Osteoblast (primary cell): ENCODE measurements at regions not wholly inside any gene's neighbourhood (a gene's known extent, or its start where the extent isn't known, plus 50 kb on each side); places are given as distances from the start of the nearest gene placed in this dataset.
A peak's percentile ranks its signal among the peaks of the same experiment; 100 is the strongest.

Experiments used
- DNase-seq: peaks from one replicate; pipeline ENCODE4 v3.0.0; 2011; ENCODE audit warnings: low spot score, mixed read lengths; ENCODE audit not compliant: insufficient read length; ENCODE audit errors: missing footprints
- H2AFZ ChIP-seq: 2 replicates; pipeline ENCODE4 v1.6.0; 2011; ENCODE audit warnings: mild to moderate bottlenecking, low read length
- H3K27ac ChIP-seq: 2 replicates; pipeline ENCODE4 v1.5.1; 2011; ENCODE audit warnings: mild to moderate bottlenecking, low read depth, low read length, moderate library complexity
- H3K27me3 ChIP-seq: 2 replicates; pipeline ENCODE4 v1.6.0; 2012; ENCODE audit warnings: mild to moderate bottlenecking, control low read depth, inconsistent platforms, low read length, moderate library complexity; ENCODE audit not compliant: insufficient read depth
- H3K36me3 ChIP-seq: 2 replicates; pipeline ENCODE4 v1.5.1; 2011; ENCODE audit warnings: mild to moderate bottlenecking, low read length, control low read depth, moderate library complexity; ENCODE audit not compliant: insufficient read depth
- H3K4me1 ChIP-seq: 2 replicates; pipeline ENCODE4 v1.5.1; 2011; ENCODE audit warnings: mild to moderate bottlenecking, low read length, control low read depth, moderate library complexity; ENCODE audit not compliant: insufficient read depth
- H3K4me2 ChIP-seq: 2 replicates; pipeline ENCODE4 v1.6.0; 2011; ENCODE audit warnings: mild to moderate bottlenecking, low read length; ENCODE audit not compliant: insufficient read depth
- H3K4me3 ChIP-seq: fragments of 200-600 bp; sonication (generic); 3 replicates; pipeline ENCODE4 v1.5.1; 2012; ENCODE audit warnings: mild to moderate bottlenecking, low read length, inconsistent platforms; ENCODE audit not compliant: insufficient read depth
- H3K79me2 ChIP-seq: 2 replicates; pipeline ENCODE4 v1.6.0; 2012; ENCODE audit warnings: mild to moderate bottlenecking, low read length, control low read depth, inconsistent platforms; ENCODE audit not compliant: insufficient read depth
- H3K9me3 ChIP-seq: 2 replicates; pipeline ENCODE4 v1.5.1; 2011; ENCODE audit warnings: low read depth, low read length, control low read depth
- H4K20me1 ChIP-seq: 2 replicates; pipeline ENCODE4 v1.6.0; 2012; ENCODE audit warnings: mild to moderate bottlenecking, low read length, control low read depth; ENCODE audit not compliant: insufficient read depth
- CTCF ChIP-seq: IDR thresholded peaks from 2 replicates; pipeline ENCODE4 v1.5.1; 2011; ENCODE audit warnings: mild to moderate bottlenecking, low read depth, low read length, moderate library complexity; ENCODE audit errors: extremely low read depth

DNA sequence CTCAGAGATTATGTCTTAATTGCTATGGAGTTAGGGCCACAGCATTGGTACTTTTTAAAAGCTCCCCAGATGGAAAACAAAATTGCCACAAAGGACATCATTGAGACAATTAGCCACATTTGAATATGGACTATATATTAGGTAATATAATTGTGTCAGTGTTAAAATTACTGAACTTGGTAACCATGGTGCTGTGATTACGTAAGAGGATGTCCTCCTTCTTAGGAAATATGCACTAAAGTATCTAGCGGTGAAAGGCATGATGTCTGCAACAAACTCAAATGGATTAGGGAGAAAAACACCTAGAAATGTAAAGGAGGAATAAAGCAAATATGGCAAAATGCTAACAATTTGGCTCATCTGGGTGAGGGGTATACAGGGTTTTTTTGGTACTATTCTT lies 89.9 kb upstream of the PAK3 start:
- no peaks in the 10 kb centered on the region for H3K4me1 ChIP-seq
- H2AFZ ChIP-seq = no peak overlapping the region
- DNase-seq = no peak
- H3K4me3 ChIP-seq = no peak overlapping the region
- no peak overlapping the region for H3K27ac ChIP-seq
- no peaks in the 10 kb centered on the region for H3K36me3 ChIP-seq
- no peak for TF ChIP-seq CTCF
- peaks cover 42% of the 10 kb centered on the region for H3K27me3 ChIP-seq
- H4K20me1 ChIP-seq = no peaks in the 10 kb centered on the region
- H3K79me2 ChIP-seq = no peaks in the 10 kb centered on the region
- H3K9me3 ChIP-seq = no peaks in the 10 kb centered on the region
- no peak overlapping the region for H3K4me2 ChIP-seq

GRCh38 chrX:111005166-111005565 lies 90.8 kb upstream of the PAK3 start:
- Histone ChIP-seq H2AFZ (no peak overlapping the region), H3K36me3 (no peaks in the 10 kb centered on the region), H3K27ac (no peak overlapping the region), H4K20me1 (no peaks in the 10 kb centered on the region), H3K4me3 (no peak overlapping the region), H3K79me2 (no peaks in the 10 kb centered on the region), H3K27me3 (peaks cover 41% of the 10 kb centered on the region), H3K9me3 (no peaks in the 10 kb centered on the region), H3K4me1 (no peaks in the 10 kb centered on the region), H3K4me2 (no peak overlapping the region)
- no peak for TF ChIP-seq CTCF
- DNase-seq = no peak

- TF ChIP-seq CTCF = no peak
- H3K4me1 ChIP-seq = no peaks in the 10 kb centered on the region
- H4K20me1 ChIP-seq = no peaks in the 10 kb centered on the region
- peaks cover 36% of the 10 kb centered on the region for H3K27me3 ChIP-seq
- no peak overlapping the region for H3K4me3 ChIP-seq
- no peak for DNase-seq
- no peaks in the 10 kb centered on the region for H3K9me3 ChIP-seq
- H3K36me3 ChIP-seq = no peaks in the 10 kb centered on the region
- H2AFZ ChIP-seq = no peak overlapping the region
- H3K27ac ChIP-seq = no peak overlapping the region
- no peak overlapping the region for H3K4me2 ChIP-seq
- no peaks in the 10 kb centered on the region for H3K79me2 ChIP-seq
Measured at GRCh38 chrX:111003118-111003517, 92.9 kb upstream of the PAK3 start.

DNA sequence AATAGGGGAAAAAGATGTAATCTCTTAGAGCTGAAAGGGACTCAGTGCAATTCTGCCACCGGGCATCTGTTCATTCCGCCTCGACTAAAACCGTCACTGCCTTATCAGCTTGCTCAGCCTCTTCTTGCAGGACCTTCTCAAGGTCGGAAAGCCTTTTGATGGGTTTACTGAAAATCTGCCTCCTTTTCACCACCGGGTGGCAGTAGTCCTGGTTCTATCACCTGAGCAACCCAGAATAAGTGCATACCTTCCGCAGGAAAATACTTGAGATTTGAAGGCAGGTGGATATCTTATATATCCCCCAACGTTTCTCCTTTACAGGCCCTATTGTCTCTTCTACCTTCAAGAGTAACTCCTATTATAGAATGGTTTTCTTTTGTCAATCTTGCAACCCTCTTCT lies 103.4 kb upstream of the PAK3 start:
- H3K36me3 ChIP-seq = no peaks in the 10 kb centered on the region

More for the DNA sequence above, 103.4 kb upstream of the PAK3 start:
- no peaks in the 10 kb centered on the region for H3K9me3 ChIP-seq
- no peaks in the 10 kb centered on the region for H3K4me1 ChIP-seq
- peak; percentile 62 for TF ChIP-seq CTCF
- H3K27ac ChIP-seq = no peak overlapping the region
- H4K20me1 ChIP-seq = no peaks in the 10 kb centered on the region
- H3K4me3 ChIP-seq = no peak overlapping the region
- no peak for DNase-seq
- no peaks in the 10 kb centered on the region for H3K79me2 ChIP-seq
- H3K4me2 ChIP-seq = no peak overlapping the region
- H2AFZ ChIP-seq = no peak overlapping the region
- peaks cover 12% of the 10 kb centered on the region for H3K27me3 ChIP-seq
